ENCODE measurements at regions not wholly inside any gene's neighbourhood (a gene's known extent, or its start where the extent isn't known, plus 50 kb on each side); places are given as distances from the start of the nearest gene placed in this dataset.

- H3K9me3 ChIP-seq (ENCODE audit: insufficient read depth, low read depth, low read length) = no peaks in the 10 kb centered on the region
- TF ChIP-seq CTCF (conservative IDR thresholded peaks at IDR 0.05; ENCODE audit: low read length) = no peak
- no peak for TF ChIP-seq EZH2phosphoT487 (IDR thresholded peaks at IDR 0.05; ENCODE audit: borderline replicate concordance)
- H3K36me3 ChIP-seq (ENCODE audit: insufficient read depth, low read length) = no peaks in the 10 kb centered on the region
- no peak overlapping the region for H3K9ac ChIP-seq (ENCODE audit: low read depth, low read length, poor library complexity, severe bottlenecking)
- no peaks in the 10 kb centered on the region for H3K4me1 ChIP-seq (ENCODE audit: insufficient read depth, low read length, poor library complexity, severe bottlenecking)
- no peaks in the 10 kb centered on the region for H3F3A ChIP-seq (ENCODE audit: low read depth)
- H2AFZ ChIP-seq (ENCODE audit: low read length) = no peak overlapping the region
- H3K27me3 ChIP-seq (ENCODE audit: insufficient read depth, low read length, poor library complexity, severe bottlenecking) = no peaks in the 10 kb centered on the region
- no peak overlapping the region for H3K4me3 ChIP-seq (ENCODE audit: low read length, poor library complexity, severe bottlenecking)
- H4K20me1 ChIP-seq (ENCODE audit: insufficient read depth, low read length, poor library complexity, severe bottlenecking) = no peaks in the 10 kb centered on the region
- no peak overlapping the region for H3K4me2 ChIP-seq (ENCODE audit: low read depth, low read length, poor library complexity, severe bottlenecking)
- no peaks in the 10 kb centered on the region for H3K79me2 ChIP-seq (ENCODE audit: insufficient read depth, low read length)
- H3K9me2 ChIP-seq (replicated peaks; ENCODE audit: low read depth, low read length) = no peaks in the 10 kb centered on the region
Measured at GRCh38 chr2:7950035-7950612, 731.7 kb upstream of the ID2 start.

DNA sequence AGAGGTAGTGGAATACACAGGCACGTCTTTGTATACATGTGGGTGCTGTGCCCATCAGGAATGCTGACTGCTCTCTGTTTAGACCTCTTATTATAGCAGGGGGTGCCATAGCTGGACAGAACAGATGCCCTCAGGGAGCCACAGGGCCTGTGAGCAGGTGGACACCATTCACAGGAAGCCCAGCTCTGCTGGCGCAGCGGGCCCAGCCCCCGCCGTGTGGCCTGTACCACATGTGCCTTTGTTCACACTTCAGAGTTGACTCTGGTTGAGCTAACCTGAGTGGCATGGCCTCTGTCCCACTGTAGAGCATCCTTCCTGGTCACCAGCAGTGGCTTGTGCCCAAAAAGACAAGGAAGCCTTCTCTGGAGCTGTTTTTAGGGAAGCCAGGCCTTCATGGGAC, 730.9 kb upstream of the ID2 start:
- Histone ChIP-seq H3K27me3 (ENCODE audit: insufficient read depth, low read length, poor library complexity, severe bottlenecking) (no peaks in the 10 kb centered on the region), H4K20me1 (ENCODE audit: insufficient read depth, low read length, poor library complexity, severe bottlenecking) (no peaks in the 10 kb centered on the region), H3K4me1 (ENCODE audit: insufficient read depth, low read length, poor library complexity, severe bottlenecking) (no peaks in the 10 kb centered on the region), H3F3A (ENCODE audit: low read depth) (no peaks in the 10 kb centered on the region), H3K9ac (ENCODE audit: low read depth, low read length, poor library complexity, severe bottlenecking) (no peak overlapping the region), H3K4me2 (ENCODE audit: low read depth, low read length, poor library complexity, severe bottlenecking) (no peak overlapping the region), H2AFZ (ENCODE audit: low read length) (no peak overlapping the region), H3K36me3 (ENCODE audit: insufficient read depth, low read length) (no peaks in the 10 kb centered on the region), H3K4me3 (ENCODE audit: low read length, poor library complexity, severe bottlenecking) (no peak overlapping the region), H3K79me2 (ENCODE audit: insufficient read depth, low read length) (no peaks in the 10 kb centered on the region), H3K9me3 (ENCODE audit: insufficient read depth, low read depth, low read length) (no peaks in the 10 kb centered on the region), H3K9me2 (replicated peaks; ENCODE audit: low read depth, low read length) (no peaks in the 10 kb centered on the region)
- TF ChIP-seq CTCF (conservative IDR thresholded peaks at IDR 0.05; ENCODE audit: low read length) = no peak
- TF ChIP-seq EZH2phosphoT487 (IDR thresholded peaks at IDR 0.05; ENCODE audit: borderline replicate concordance) = no peak

- H3K4me3 ChIP-seq (ENCODE audit: low read length, poor library complexity, severe bottlenecking) = no peak overlapping the region
Measured at GRCh38 chr2:7951490-7951889, 730.4 kb upstream of the ID2 start.

More at GRCh38 chr2:7951490-7951889, 730.4 kb upstream of the ID2 start:
- no peak overlapping the region for H3K4me2 ChIP-seq (ENCODE audit: low read depth, low read length, poor library complexity, severe bottlenecking)
- H3K4me1 ChIP-seq (ENCODE audit: insufficient read depth, low read length, poor library complexity, severe bottlenecking) = no peaks in the 10 kb centered on the region
- no peaks in the 10 kb centered on the region for H3K9me3 ChIP-seq (ENCODE audit: insufficient read depth, low read depth, low read length)
- no peak overlapping the region for H2AFZ ChIP-seq (ENCODE audit: low read length)
- TF ChIP-seq CTCF (conservative IDR thresholded peaks at IDR 0.05; ENCODE audit: low read length) (no peak), EZH2phosphoT487 (IDR thresholded peaks at IDR 0.05; ENCODE audit: borderline replicate concordance) (no peak)
- H3F3A ChIP-seq (ENCODE audit: low read depth) = no peaks in the 10 kb centered on the region
- H3K9me2 ChIP-seq (replicated peaks; ENCODE audit: low read depth, low read length) = no peaks in the 10 kb centered on the region
- no peak overlapping the region for H3K9ac ChIP-seq (ENCODE audit: low read depth, low read length, poor library complexity, severe bottlenecking)
- H3K79me2 ChIP-seq (ENCODE audit: insufficient read depth, low read length) = no peaks in the 10 kb centered on the region
- H4K20me1 ChIP-seq (ENCODE audit: insufficient read depth, low read length, poor library complexity, severe bottlenecking) = no peaks in the 10 kb centered on the region
- no peaks in the 10 kb centered on the region for H3K36me3 ChIP-seq (ENCODE audit: insufficient read depth, low read length)
- H3K27me3 ChIP-seq (ENCODE audit: insufficient read depth, low read length, poor library complexity, severe bottlenecking) = no peaks in the 10 kb centered on the region

All from Loucy (cell line).